WTC11 (cell line): ENCODE measurements at regions not wholly inside any gene's neighbourhood (a gene's known extent, or its start where the extent isn't known, plus 50 kb on each side); places are given as distances from the start of the nearest gene placed in this dataset.
"Not testable (repeated sequence)": the region's sequence is repeated elsewhere in the genome, so short reads cannot be mapped to it uniquely, and the experiment has no call there.

Experiments used
- CTCF ChIP-seq: fragments of 200-600 bp; IDR thresholded peaks from 2 replicates; pipeline ENCODE4 v1.8.0; 2022; ENCODE audit warnings: antibody characterized with exemption
- E2F5 ChIP-seq: sonication (generic); formaldehyde crosslinking; IDR thresholded peaks from 2 replicates; pipeline ENCODE4 v1.8.1; 2022; ENCODE audit warnings: mild to moderate bottlenecking, moderate library complexity, missing genetic modification reagents
- ETV6 ChIP-seq: sonication (generic); formaldehyde crosslinking; IDR thresholded peaks from 2 replicates; pipeline ENCODE4 v1.8.1; 2022; ENCODE audit warnings: mild to moderate bottlenecking, missing genetic modification reagents
- FOXK1 ChIP-seq: sonication (generic); formaldehyde crosslinking; IDR thresholded peaks from 2 replicates; pipeline ENCODE4 v1.8.0; 2022; ENCODE audit warnings: mild to moderate bottlenecking, moderate library complexity, missing genetic modification reagents
- JUN ChIP-seq: sonication (generic); formaldehyde crosslinking; IDR thresholded peaks from 2 replicates; pipeline ENCODE4 v1.8.0; 2023; ENCODE audit warnings: mild to moderate bottlenecking, missing genetic modification reagents
- KAT7 ChIP-seq: sonication (generic); formaldehyde crosslinking; IDR thresholded peaks from 2 replicates; pipeline ENCODE4 v1.8.1; 2023; ENCODE audit warnings: missing genetic modification reagents, mild to moderate bottlenecking, borderline replicate concordance
- NFATC4 ChIP-seq: fragments of 250-450 bp; sonication (Bioruptor Pico); IDR thresholded peaks from 2 replicates; pipeline ENCODE4 v1.9.0; 2021; ENCODE audit warnings: mild to moderate bottlenecking
- NFE2L1 ChIP-seq: sonication (generic); formaldehyde crosslinking; IDR thresholded peaks from 2 replicates; pipeline ENCODE4 v1.8.1; 2023; ENCODE audit warnings: missing genetic modification reagents
- ZNF423 ChIP-seq: fragments of 250-450 bp; sonication (Bioruptor Pico); IDR thresholded peaks from 2 replicates; pipeline ENCODE4 v2.1.2; 2022; ENCODE audit warnings: mild to moderate bottlenecking, moderate library complexity
- ZNF512 ChIP-seq: sonication (generic); formaldehyde crosslinking; IDR thresholded peaks from 2 replicates; pipeline ENCODE4 v1.8.1; 2022; ENCODE audit warnings: missing genetic modification reagents, borderline replicate concordance
- TF ChIP-seq, protein P1 (sequence below): sonication (generic); formaldehyde crosslinking; IDR thresholded peaks from 2 replicates; pipeline ENCODE4 v1.8.1; 2023; ENCODE audit warnings: mild to moderate bottlenecking, missing genetic modification reagents, moderate library complexity

DNA sequence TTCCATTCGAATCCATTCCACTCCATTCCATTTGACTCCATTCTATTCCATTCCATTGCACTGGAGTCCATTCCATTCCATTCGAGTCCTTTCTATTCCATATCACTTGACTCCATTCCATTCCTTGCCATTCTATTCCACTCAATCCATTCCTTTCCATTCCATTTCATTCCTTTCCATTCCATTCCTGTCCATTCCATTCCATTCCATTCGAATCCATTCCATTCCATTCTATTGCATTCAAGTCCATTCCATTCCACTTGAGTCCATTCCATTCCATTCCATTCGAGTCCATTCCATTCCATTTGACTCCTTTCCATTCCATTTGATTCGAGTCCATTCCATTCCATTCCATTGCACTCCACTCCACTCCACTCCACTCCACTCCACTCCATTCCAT lies 4798.0 kb upstream of the OR11H1 start:
- not testable (repeated sequence) for TF ChIP-seq CTCF; ZNF423; ZNF512 (CRISPR knock-in tag); ETV6 (CRISPR knock-in tag); KAT7 (CRISPR knock-in tag); FOXK1 (CRISPR knock-in tag); NFE2L1 (CRISPR knock-in tag); E2F5; NFATC4 (CRISPR knock-in tag); JUN (CRISPR knock-in tag)
- TF ChIP-seq, protein P1, sequence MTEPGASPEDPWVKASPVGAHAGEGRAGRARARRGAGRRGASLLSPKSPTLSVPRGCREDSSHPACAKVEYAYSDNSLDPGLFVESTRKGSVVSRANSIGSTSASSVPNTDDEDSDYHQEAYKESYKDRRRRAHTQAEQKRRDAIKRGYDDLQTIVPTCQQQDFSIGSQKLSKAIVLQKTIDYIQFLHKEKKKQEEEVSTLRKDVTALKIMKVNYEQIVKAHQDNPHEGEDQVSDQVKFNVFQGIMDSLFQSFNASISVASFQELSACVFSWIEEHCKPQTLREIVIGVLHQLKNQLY (CRISPR knock-in tag) = not testable (repeated sequence)
